ENCODE measurements at regions not wholly inside any gene's neighbourhood (a gene's known extent, or its start where the extent isn't known, plus 50 kb on each side); places are given as distances from the start of the nearest gene placed in this dataset.

DNA sequence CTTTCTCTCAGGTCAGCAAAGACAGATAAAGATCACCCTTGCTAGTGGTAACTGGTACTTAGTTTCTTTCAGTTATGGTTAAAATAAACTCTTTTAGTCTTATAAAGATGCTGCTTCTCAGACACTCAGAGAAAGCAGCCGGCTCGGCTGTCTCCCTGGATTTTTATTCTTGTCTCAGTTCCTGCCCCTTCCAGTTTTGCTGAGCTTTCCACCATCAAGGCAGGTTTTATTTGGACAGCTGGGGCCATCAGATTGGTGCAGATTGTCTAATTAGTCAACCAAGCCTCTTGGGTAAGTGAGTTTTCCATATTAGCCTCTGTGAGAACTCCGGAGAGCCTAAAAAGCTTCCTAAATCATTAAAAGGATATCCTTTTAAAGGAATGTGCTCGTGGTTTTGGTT, 130.8 kb upstream of the BMP4 start:
- Histone ChIP-seq H3K27ac (ENCODE audit: control insufficient read depth, insufficient read depth, low read length) (no peak overlapping the region), H3K9ac (ENCODE audit: control insufficient read depth, extremely low read depth, insufficient read depth, low read length) (no peak overlapping the region), H3K4me3 (ENCODE audit: control insufficient read depth in 2 of 3, extremely low read depth in 1 of 3, insufficient read depth in 2 of 3, low read depth in 1 of 3, low read length in 3 of 3) (no peak overlapping the region), H2AFZ (ENCODE audit: control insufficient read depth, low read length) (no peak overlapping the region), H3K79me2 (ENCODE audit: control insufficient read depth, insufficient read depth, low read length) (no peaks in the 10 kb centered on the region), H3K9me1 (ENCODE audit: control insufficient read depth, extremely low read depth, insufficient read depth, low read length) (no peaks in the 10 kb centered on the region), H3K36me3 (ENCODE audit: control insufficient read depth in 2 of 2, extremely low read depth in 1 of 2, insufficient read depth in 2 of 2, low read length in 2 of 2) (no peaks in the 10 kb centered on the region), H3K4me1 (ENCODE audit: control insufficient read depth, extremely low read depth, insufficient read depth, low read length) (no peaks in the 10 kb centered on the region), H3K4me2 (ENCODE audit: control insufficient read depth, extremely low read depth, insufficient read depth, low read depth, low read length) (no peak overlapping the region), H4K20me1 (ENCODE audit: control insufficient read depth, extremely low read depth, insufficient read depth, low read length) (no peaks in the 10 kb centered on the region), H3K27me3 (ENCODE audit: control insufficient read depth, extremely low read depth, insufficient read depth, low read length) (no peaks in the 10 kb centered on the region), H3K9me3 (ENCODE audit: control insufficient read depth, low read depth, low read length) (no peaks in the 10 kb centered on the region)
- FAIRE-seq = no peak
- no peak for DNase-seq (ENCODE audit: low read depth, low spot score)
- dilution Hi-C loops (cut with MboI; ENCODE audit: extremely low pct_ligation_motif_present, low sequenced_read_pairs) = no loop called here
- TF ChIP-seq, protein P1, sequence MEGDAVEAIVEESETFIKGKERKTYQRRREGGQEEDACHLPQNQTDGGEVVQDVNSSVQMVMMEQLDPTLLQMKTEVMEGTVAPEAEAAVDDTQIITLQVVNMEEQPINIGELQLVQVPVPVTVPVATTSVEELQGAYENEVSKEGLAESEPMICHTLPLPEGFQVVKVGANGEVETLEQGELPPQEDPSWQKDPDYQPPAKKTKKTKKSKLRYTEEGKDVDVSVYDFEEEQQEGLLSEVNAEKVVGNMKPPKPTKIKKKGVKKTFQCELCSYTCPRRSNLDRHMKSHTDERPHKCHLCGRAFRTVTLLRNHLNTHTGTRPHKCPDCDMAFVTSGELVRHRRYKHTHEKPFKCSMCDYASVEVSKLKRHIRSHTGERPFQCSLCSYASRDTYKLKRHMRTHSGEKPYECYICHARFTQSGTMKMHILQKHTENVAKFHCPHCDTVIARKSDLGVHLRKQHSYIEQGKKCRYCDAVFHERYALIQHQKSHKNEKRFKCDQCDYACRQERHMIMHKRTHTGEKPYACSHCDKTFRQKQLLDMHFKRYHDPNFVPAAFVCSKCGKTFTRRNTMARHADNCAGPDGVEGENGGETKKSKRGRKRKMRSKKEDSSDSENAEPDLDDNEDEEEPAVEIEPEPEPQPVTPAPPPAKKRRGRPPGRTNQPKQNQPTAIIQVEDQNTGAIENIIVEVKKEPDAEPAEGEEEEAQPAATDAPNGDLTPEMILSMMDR (optimal IDR thresholded peaks at IDR 0.05 in 1 of 3, IDR thresholded peaks at IDR 0.05 in 1 of 3, conservative IDR thresholded peaks at IDR 0.05 in 1 of 3; ENCODE audit: extremely low read depth in 1 of 3, insufficient read depth in 2 of 3, low read length in 3 of 3) = no peak
- no peak for TF ChIP-seq EZH2 (IDR thresholded peaks at IDR 0.05; ENCODE audit: low read length)

DNA sequence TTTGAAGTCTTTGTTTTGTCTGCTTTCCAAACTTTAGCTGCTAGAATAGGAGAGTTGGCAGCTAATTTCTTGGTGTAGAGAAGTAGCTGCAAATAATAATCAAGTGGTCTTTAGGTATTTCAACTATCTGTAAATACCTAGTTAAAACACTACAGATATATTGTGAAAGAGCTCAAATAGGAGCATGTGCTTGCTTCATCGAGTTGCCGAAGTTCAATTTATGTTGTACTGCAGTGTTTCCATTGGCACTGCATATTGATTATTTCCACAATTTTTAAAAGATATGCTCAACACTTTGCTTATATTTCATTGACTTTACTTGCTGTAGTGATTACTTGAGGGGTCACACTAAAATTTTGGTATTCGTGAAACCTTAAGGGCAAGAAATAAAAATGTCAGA, 131.6 kb upstream of the BMP4 start:
- H3K9ac ChIP-seq (ENCODE audit: control insufficient read depth, extremely low read depth, insufficient read depth, low read length) = no peak overlapping the region
- H3K4me2 ChIP-seq (ENCODE audit: control insufficient read depth, extremely low read depth, insufficient read depth, low read depth, low read length) = no peak overlapping the region
- H3K27me3 ChIP-seq (ENCODE audit: control insufficient read depth, extremely low read depth, insufficient read depth, low read length) = no peaks in the 10 kb centered on the region
- TF ChIP-seq EZH2 (IDR thresholded peaks at IDR 0.05; ENCODE audit: low read length) = no peak
- TF ChIP-seq, protein P1 (optimal IDR thresholded peaks at IDR 0.05 in 1 of 3, IDR thresholded peaks at IDR 0.05 in 1 of 3, conservative IDR thresholded peaks at IDR 0.05 in 1 of 3; ENCODE audit: extremely low read depth in 1 of 3, insufficient read depth in 2 of 3, low read length in 3 of 3) = no peak
- dilution Hi-C loops (cut with MboI; ENCODE audit: extremely low pct_ligation_motif_present, low sequenced_read_pairs) = no loop called here
- H4K20me1 ChIP-seq (ENCODE audit: control insufficient read depth, extremely low read depth, insufficient read depth, low read length) = no peaks in the 10 kb centered on the region
- peaks cover 2% of the 10 kb centered on the region for H3K9me3 ChIP-seq (ENCODE audit: control insufficient read depth, low read depth, low read length)
- no peak overlapping the region for H3K27ac ChIP-seq (ENCODE audit: control insufficient read depth, insufficient read depth, low read length)
- H3K79me2 ChIP-seq (ENCODE audit: control insufficient read depth, insufficient read depth, low read length) = no peaks in the 10 kb centered on the region
- H2AFZ ChIP-seq (ENCODE audit: control insufficient read depth, low read length) = no peak overlapping the region
- no peak overlapping the region for H3K4me3 ChIP-seq (ENCODE audit: control insufficient read depth in 2 of 3, extremely low read depth in 1 of 3, insufficient read depth in 2 of 3, low read depth in 1 of 3, low read length in 3 of 3)
- no peaks in the 10 kb centered on the region for H3K9me1 ChIP-seq (ENCODE audit: control insufficient read depth, extremely low read depth, insufficient read depth, low read length)
- no peaks in the 10 kb centered on the region for H3K4me1 ChIP-seq (ENCODE audit: control insufficient read depth, extremely low read depth, insufficient read depth, low read length)
- FAIRE-seq (no peak), DNase-seq (ENCODE audit: low read depth, low spot score) (no peak)
- no peaks in the 10 kb centered on the region for H3K36me3 ChIP-seq (ENCODE audit: control insufficient read depth in 2 of 2, extremely low read depth in 1 of 2, insufficient read depth in 2 of 2, low read length in 2 of 2)
